ENCODE measurements at regions not wholly inside any gene's neighbourhood (a gene's known extent, or its start where the extent isn't known, plus 50 kb on each side); places are given as distances from the start of the nearest gene placed in this dataset.

DNA sequence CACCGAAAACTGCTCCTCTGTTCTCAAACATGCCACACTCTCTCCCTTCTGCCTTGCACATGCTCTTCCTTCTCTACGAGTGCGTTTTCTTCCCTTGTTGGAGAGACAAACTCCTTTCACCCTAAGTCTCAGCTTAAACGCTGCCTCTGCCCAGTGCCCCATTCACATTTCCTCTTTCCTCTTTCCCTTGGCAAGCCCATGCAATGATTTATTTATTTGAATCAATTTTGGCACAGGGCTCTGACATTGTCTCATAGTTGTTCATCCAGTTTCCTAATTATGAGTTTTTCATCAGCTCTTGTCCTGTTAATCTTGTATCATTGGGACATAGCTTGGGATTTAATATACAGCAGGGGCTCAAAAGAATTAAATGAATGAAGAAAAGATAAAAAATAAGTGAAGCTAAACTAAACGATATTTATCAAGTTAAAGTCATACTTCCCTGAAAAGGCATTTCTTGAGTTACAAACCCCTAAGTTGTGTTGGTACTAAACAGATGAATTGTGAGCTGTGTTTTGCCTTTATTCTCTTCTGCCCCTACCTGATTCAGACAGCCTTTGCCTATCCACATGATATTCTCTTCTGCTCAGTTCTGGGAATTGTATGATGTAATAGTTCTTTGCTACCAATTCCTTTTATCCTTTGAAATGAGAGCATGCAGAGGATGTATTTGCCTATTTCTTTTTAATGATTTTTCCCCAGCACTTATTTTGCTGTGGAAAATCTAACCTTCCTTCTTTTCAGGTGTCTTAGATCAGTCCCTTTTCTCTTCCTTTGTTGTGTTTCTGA, 704.4 kb downstream of the UTRN start:
- TF ChIP-seq FOXA1 (IDR thresholded peaks at IDR 0.05) (no peak), SUZ12 (IDR thresholded peaks at IDR 0.05) (no peak), FOXM1 (IDR thresholded peaks at IDR 0.05; ENCODE audit: borderline replicate concordance) (no peak), CTBP1 (IDR thresholded peaks at IDR 0.05; ENCODE audit: borderline replicate concordance) (no peak), NFRKB (IDR thresholded peaks at IDR 0.05) (no peak), SP1 (IDR thresholded peaks at IDR 0.05) (no peak), BHLHE40 (IDR thresholded peaks at IDR 0.05; ENCODE audit: borderline replicate concordance) (no peak), FOXK2 (IDR thresholded peaks at IDR 0.05) (no peak), ELF4 (IDR thresholded peaks at IDR 0.05) (no peak), ZNF384 (IDR thresholded peaks at IDR 0.05) (no peak), HDGF (IDR thresholded peaks at IDR 0.05; ENCODE audit: borderline replicate concordance) (no peak)
